Uterus (tissue), 2 donors: ENCODE measurements at regions not wholly inside any gene's neighbourhood (a gene's known extent, or its start where the extent isn't known, plus 50 kb on each side); places are given as distances from the start of the nearest gene placed in this dataset.

Experiments used
- CTCF ChIP-seq, 4 experiments: fragments of 200-600 bp in 2 of 4; fragments of 450-650 bp in 2 of 4; sonication (generic) in 2 of 4; IDR thresholded peaks; one replicate each; pipeline ENCODE4 v1.5.1; 2016 to 2019; ENCODE audit warnings: antibody characterized with exemption in 4 of 4, mild to moderate bottlenecking in 2 of 4, moderate library complexity in 1 of 4
- POLR2A ChIP-seq, 2 donors: fragments of 450-650 bp; IDR thresholded peaks; one replicate each; pipeline ENCODE4 v1.6.1; 2016; ENCODE audit warnings: antibody characterized with exemption in 2 of 2, mild to moderate bottlenecking in 1 of 2, moderate library complexity in 1 of 2

GRCh38 chr21:15568516-15568915 is 161.3 kb upstream of the USP25 start:
- no peak for TF ChIP-seq CTCF (IDR thresholded peaks at IDR 0.05)
- TF ChIP-seq POLR2A (IDR thresholded peaks at IDR 0.05) = no peak
